ENCODE measurements at regions not wholly inside any gene's neighbourhood (a gene's known extent, or its start where the extent isn't known, plus 50 kb on each side); places are given as distances from the start of the nearest gene placed in this dataset.
A peak's percentile ranks its signal among the peaks of the same experiment; 100 is the strongest.
"Not testable (repeated sequence)": the region's sequence is repeated elsewhere in the genome, so short reads cannot be mapped to it uniquely, and the experiment has no call there.

DNA sequence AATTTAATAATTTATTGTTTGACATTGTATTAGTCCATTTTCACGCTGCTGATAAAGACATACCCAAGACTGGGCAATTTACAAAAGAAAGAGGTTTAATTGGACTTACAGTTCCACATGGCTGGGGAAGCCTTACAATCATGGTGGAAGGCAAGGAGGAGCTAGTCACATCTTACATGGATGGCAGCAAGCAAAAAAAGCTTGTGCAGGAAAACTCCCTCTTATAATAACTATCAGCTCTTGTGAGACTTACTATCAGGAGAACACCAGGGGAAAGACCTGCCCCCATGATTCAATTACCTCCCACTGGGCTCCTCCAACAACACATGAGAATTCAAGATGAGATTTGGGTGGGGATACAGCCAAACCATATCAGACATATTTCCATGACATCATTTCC lies 275.1 kb upstream of the KLF3 start:
- H3K79me2 ChIP-seq (ENCODE audit: control insufficient read depth, insufficient read depth, low read length); H3K36me3 ChIP-seq (ENCODE audit: control insufficient read depth, insufficient read depth, low read length); H3K9ac ChIP-seq (ENCODE audit: insufficient read depth in 1 of 2, low read depth in 2 of 2, low read length in 2 of 2); H3K4me2 ChIP-seq (ENCODE audit: insufficient read depth, low read length); H3K27me3 ChIP-seq (ENCODE audit: control insufficient read depth in 2 of 2, insufficient read depth in 2 of 2, low read length in 2 of 2); H3K9me1 ChIP-seq (ENCODE audit: control insufficient read depth, insufficient read depth, low read length); in situ Hi-C loops (cut with MboI); DNase-seq (ENCODE audit: extremely low read depth in 1 of 4, low spot score in 3 of 4); H2AFZ ChIP-seq (ENCODE audit: low read depth, low read length); FAIRE-seq; H3K4me3 ChIP-seq; ATAC-seq; CTCF ChIA-PET (ENCODE audit: low intra/inter-chr PET ratio); H4K20me1 ChIP-seq (replicated peaks; ENCODE audit: control insufficient read depth, insufficient read depth, low read length); BruUV-seq (replicated peaks); POLR2A ChIA-PET; H3K27ac ChIP-seq (ENCODE audit: extremely low read depth, low read depth, low read length): not testable (repeated sequence)
- WGBS (ENCODE audit: insufficient coverage, low coverage, missing lambda C conversion rate) = 43% methylated on average over 1 of the region's 1 CpG
- TF ChIP-seq ZNF431 (CRISPR knock-in tag; IDR thresholded peaks at IDR 0.05) = peak; percentile 98
- TF ChIP-seq, protein P1, sequence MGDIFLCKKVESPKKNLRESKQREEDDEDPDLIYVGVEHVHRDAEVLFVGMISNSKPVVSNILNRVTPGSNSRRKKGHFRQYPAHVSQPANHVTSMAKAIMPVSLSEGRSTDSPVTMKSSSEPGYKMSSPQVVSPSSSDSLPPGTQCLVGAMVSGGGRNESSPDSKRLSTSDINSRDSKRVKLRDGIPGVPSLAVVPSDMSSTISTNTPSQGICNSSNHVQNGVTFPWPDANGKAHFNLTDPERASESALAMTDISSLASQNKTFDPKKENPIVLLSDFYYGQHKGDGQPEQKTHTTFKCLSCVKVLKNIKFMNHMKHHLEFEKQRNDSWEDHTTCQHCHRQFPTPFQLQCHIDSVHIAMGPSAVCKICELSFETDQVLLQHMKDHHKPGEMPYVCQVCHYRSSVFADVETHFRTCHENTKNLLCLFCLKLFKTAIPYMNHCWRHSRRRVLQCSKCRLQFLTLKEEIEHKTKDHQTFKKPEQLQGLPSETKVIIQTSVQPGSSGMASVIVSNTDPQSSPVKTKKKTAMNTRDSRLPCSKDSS (IDR thresholded peaks at IDR 0.05; ENCODE audit: low read depth, partially characterized antibody) = peak; percentile 64
- intact Hi-C loops (cut with micrococcal nuclease) = loop anchor here (10.0 kb wide), 2 partner anchors 136 to 324 kb away; no protein-coding TSS in a partner anchor
- Histone ChIP-seq H3K9me3 (replicated peaks; ENCODE audit: control insufficient read depth, insufficient read depth, low read depth, low read length) (peaks cover 22% of the 10 kb centered on the region), H3K4me1 (replicated peaks in 1 of 2; ENCODE audit: control insufficient read depth in 2 of 2, insufficient read depth in 2 of 2, low read length in 2 of 2) (peaks cover 3 to 33% of the 10 kb centered on the region in 2 experiments; a peak in 4 of 5 replicates)

DNA sequence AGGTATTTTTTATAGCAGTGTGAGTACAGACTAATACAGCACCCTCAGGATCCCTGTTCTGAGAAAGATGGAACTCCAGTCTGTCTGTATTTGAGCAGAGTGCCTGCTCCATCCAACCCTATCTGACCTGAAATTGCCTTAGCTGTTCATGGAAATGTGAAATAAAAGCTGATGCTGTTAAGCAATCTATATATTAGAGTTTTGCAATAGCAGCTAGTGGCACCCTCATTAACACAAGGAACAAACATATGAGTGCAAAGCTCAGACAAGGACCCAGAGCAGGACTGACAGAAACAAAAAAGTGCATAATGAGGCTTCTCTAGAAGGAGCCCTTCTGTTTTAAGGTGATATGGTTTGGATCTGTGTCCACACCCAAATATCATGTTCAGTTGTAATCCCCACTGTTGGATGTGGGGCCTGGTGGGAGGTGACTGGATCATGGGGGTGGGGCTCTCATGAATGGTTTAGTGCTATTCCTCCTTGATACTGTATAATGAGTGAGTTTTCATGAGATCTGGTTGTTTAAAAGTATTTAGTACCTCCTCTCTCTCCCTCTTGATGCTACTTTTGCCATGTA lies 272.9 kb upstream of the KLF3 start:
- Histone ChIP-seq H3K36me3 (ENCODE audit: control insufficient read depth, insufficient read depth, low read length) (no peaks in the 10 kb centered on the region), H3K27me3 (ENCODE audit: control insufficient read depth in 2 of 2, insufficient read depth in 2 of 2, low read length in 2 of 2) (no peaks in the 10 kb centered on the region), H3K4me3 (no peak overlapping the region), H2AFZ (ENCODE audit: low read depth, low read length) (no peak overlapping the region), H3K4me2 (ENCODE audit: insufficient read depth, low read length) (no peak overlapping the region), H3K79me2 (ENCODE audit: control insufficient read depth, insufficient read depth, low read length) (no peaks in the 10 kb centered on the region), H3K9me3 (replicated peaks; ENCODE audit: control insufficient read depth, insufficient read depth, low read depth, low read length) (peaks cover 22% of the 10 kb centered on the region), H3K4me1 (replicated peaks in 1 of 2; ENCODE audit: control insufficient read depth in 2 of 2, insufficient read depth in 2 of 2, low read length in 2 of 2) (peaks cover 0 to 13% of the 10 kb centered on the region in 2 experiments; a peak in 4 of 5 replicates), H3K27ac (ENCODE audit: extremely low read depth, low read depth, low read length) (no peak overlapping the region), H3K9ac (ENCODE audit: insufficient read depth in 1 of 2, low read depth in 2 of 2, low read length in 2 of 2) (no peak overlapping the region), H3K9me1 (ENCODE audit: control insufficient read depth, insufficient read depth, low read length) (no peaks in the 10 kb centered on the region), H4K20me1 (replicated peaks; ENCODE audit: control insufficient read depth, insufficient read depth, low read length) (no peaks in the 10 kb centered on the region)
- ChIA-PET POLR2A (no interaction called here), CTCF (ENCODE audit: low intra/inter-chr PET ratio) (no interaction called here)
- FAIRE-seq (no peak), DNase-seq (ENCODE audit: extremely low read depth in 1 of 4, low spot score in 3 of 4) (no peak), ATAC-seq (no peak)
- no TSS peak for BruUV-seq (replicated peaks)
- in situ Hi-C loops (cut with MboI) (no loop called here), intact Hi-C loops (cut with micrococcal nuclease) (no loop called here)
- TF ChIP-seq, protein P2, sequence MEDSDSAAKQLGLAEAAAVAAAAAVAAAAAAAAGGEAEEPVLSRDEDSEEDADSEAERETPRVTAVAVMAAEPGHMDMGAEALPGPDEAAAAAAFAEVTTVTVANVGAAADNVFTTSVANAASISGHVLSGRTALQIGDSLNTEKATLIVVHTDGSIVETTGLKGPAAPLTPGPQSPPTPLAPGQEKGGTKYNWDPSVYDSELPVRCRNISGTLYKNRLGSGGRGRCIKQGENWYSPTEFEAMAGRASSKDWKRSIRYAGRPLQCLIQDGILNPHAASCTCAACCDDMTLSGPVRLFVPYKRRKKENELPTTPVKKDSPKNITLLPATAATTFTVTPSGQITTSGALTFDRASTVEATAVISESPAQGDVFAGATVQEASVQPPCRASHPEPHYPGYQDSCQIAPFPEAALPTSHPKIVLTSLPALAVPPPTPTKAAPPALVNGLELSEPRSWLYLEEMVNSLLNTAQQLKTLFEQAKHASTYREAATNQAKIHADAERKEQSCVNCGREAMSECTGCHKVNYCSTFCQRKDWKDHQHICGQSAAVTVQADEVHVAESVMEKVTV (CRISPR knock-in tag; IDR thresholded peaks at IDR 0.05) = no peak
- TF ChIP-seq E2F1 (CRISPR knock-in tag; IDR thresholded peaks at IDR 0.05) (no peak), PYGO2 (tag; IDR thresholded peaks at IDR 0.05) (no peak), ZNF197 (CRISPR knock-in tag; IDR thresholded peaks at IDR 0.05; ENCODE audit: low read depth) (no peak)
- TF ChIP-seq, protein P3, sequence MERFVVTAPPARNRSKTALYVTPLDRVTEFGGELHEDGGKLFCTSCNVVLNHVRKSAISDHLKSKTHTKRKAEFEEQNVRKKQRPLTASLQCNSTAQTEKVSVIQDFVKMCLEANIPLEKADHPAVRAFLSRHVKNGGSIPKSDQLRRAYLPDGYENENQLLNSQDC (CRISPR knock-in tag; IDR thresholded peaks at IDR 0.05) = no peak

Data from K562 (cell line).